BLaER1 (cell line): ENCODE measurements at regions not wholly inside any gene's neighbourhood (a gene's known extent, or its start where the extent isn't known, plus 50 kb on each side); places are given as distances from the start of the nearest gene placed in this dataset.

Experiments
- H3K27ac ChIP-seq: shearing (Covaris generic); formaldehyde crosslinking; 2 replicates; pipeline ENCODE4 v1.8.1; 2022
- H3K27me3 ChIP-seq: shearing (Covaris generic); formaldehyde crosslinking; 2 replicates; pipeline ENCODE4 v1.8.1; 2022
- H3K36me3 ChIP-seq: shearing (Covaris generic); formaldehyde crosslinking; 2 replicates; pipeline ENCODE4 v1.8.1; 2022
- H3K4me1 ChIP-seq: shearing (Covaris generic); formaldehyde crosslinking; 2 replicates; pipeline ENCODE4 v1.8.1; 2022
- H3K4me2 ChIP-seq: shearing (Covaris generic); formaldehyde crosslinking; 2 replicates; pipeline ENCODE4 v1.8.1; 2022
- H3K4me3 ChIP-seq: shearing (Covaris generic); formaldehyde crosslinking; 2 replicates; pipeline ENCODE4 v1.8.1; 2022
- H3K9ac ChIP-seq: shearing (Covaris generic); formaldehyde crosslinking; 2 replicates; pipeline ENCODE4 v1.8.1; 2022
- H3K9me3 ChIP-seq: shearing (Covaris generic); formaldehyde crosslinking; 2 replicates; pipeline ENCODE4 v1.8.1; 2022
- H4K20me1 ChIP-seq: shearing (Covaris generic); formaldehyde crosslinking; 2 replicates; pipeline ENCODE4 v1.8.1; 2022
- Cebpa-rat ChIP-seq: shearing (Covaris generic); IDR thresholded peaks from 2 replicates; pipeline ENCODE4 v1.8.1; 2022

GRCh38 chr13:111039735-111040134 is 75.4 kb upstream of the ARHGEF7 start:
- no peak for TF ChIP-seq Cebpa-rat
- no peak overlapping the region for H3K4me3 ChIP-seq
- H3K27me3 ChIP-seq, result no peaks in the 10 kb centered on the region
- peaks cover 29% of the 10 kb centered on the region for H3K4me1 ChIP-seq
- H3K27ac ChIP-seq, result no peak overlapping the region
- no peak overlapping the region for H3K9ac ChIP-seq
- no peaks in the 10 kb centered on the region for H4K20me1 ChIP-seq
- H3K9me3 ChIP-seq, result no peaks in the 10 kb centered on the region
- no peak overlapping the region for H3K4me2 ChIP-seq
- H3K36me3 ChIP-seq, result no peaks in the 10 kb centered on the region

DNA sequence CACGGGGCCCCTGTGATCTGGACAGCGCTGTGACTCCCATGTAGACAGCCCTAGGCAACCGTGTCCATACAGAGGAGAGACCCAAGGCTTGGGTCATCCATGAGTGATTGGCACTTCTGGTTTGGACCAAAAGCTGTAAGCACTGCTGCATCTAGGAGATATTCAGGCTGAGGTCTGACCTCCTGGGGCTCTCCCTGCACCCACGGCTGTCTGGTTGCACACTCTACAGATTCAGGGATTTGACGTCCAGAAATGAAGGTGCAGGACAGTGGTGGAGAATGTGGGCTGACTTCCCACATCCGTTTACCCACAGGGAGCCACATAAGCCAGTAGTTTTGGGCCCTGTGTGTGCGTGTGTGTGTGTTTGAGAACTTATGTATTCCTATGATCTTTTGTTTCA is 76.2 kb upstream of the ARHGEF7 start:
- no peaks in the 10 kb centered on the region for H4K20me1 ChIP-seq
- H3K27me3 ChIP-seq, result no peaks in the 10 kb centered on the region
- no peak overlapping the region for H3K4me2 ChIP-seq
- no peaks in the 10 kb centered on the region for H3K36me3 ChIP-seq
- no peak overlapping the region for H3K27ac ChIP-seq
- no peaks in the 10 kb centered on the region for H3K9me3 ChIP-seq
- H3K9ac ChIP-seq, result no peak overlapping the region
- no peak overlapping the region for H3K4me3 ChIP-seq
- H3K4me1 ChIP-seq, result peaks cover 21% of the 10 kb centered on the region
- TF ChIP-seq Cebpa-rat, result no peak

GRCh38 chr13:111037927-111038326 is 77.2 kb upstream of the ARHGEF7 start:
- H3K4me2 ChIP-seq, result no peak overlapping the region
- H3K36me3 ChIP-seq, result no peaks in the 10 kb centered on the region
- TF ChIP-seq Cebpa-rat, result no peak
- no peak overlapping the region for H3K27ac ChIP-seq
- H3K4me1 ChIP-seq, result peaks cover 11% of the 10 kb centered on the region
- no peaks in the 10 kb centered on the region for H4K20me1 ChIP-seq
- H3K27me3 ChIP-seq, result no peaks in the 10 kb centered on the region
- H3K9ac ChIP-seq, result no peak overlapping the region
- H3K9me3 ChIP-seq, result no peaks in the 10 kb centered on the region
- H3K4me3 ChIP-seq, result no peak overlapping the region

GRCh38 chr13:111036665-111037064 is 78.4 kb upstream of the ARHGEF7 start:
- Histone ChIP-seq H3K4me2 (no peak overlapping the region), H3K4me3 (no peak overlapping the region), H3K27ac (no peak overlapping the region), H3K9me3 (no peaks in the 10 kb centered on the region), H3K9ac (no peak overlapping the region), H3K36me3 (no peaks in the 10 kb centered on the region), H3K4me1 (peaks cover 8% of the 10 kb centered on the region; the same call in 1 of the 2 replicates), H4K20me1 (no peaks in the 10 kb centered on the region), H3K27me3 (no peaks in the 10 kb centered on the region)
- TF ChIP-seq Cebpa-rat, result no peak

DNA sequence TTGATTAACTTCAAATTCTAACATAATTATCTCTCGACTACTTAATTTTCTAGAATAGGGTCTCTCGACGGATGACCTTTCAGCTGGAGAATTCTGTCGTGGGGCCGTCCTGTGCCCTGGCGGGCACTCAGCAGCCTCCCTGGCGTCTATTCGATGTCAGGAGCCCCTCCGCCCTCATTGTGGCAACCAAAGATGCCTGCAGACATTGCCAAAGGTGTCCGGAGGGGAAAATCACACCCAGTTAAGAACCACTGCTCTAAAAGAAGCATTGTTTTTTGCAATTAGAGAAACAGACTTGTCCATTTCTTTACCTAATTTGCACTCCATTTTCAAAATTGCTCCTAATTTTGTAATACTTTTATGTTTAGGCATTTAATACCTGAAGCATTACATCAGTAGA is 79.2 kb upstream of the ARHGEF7 start:
- H3K9me3 ChIP-seq, result no peaks in the 10 kb centered on the region
- H3K27me3 ChIP-seq, result no peaks in the 10 kb centered on the region
- H3K36me3 ChIP-seq, result no peaks in the 10 kb centered on the region
- TF ChIP-seq Cebpa-rat, result no peak
- H4K20me1 ChIP-seq, result no peaks in the 10 kb centered on the region
- no peak overlapping the region for H3K27ac ChIP-seq
- H3K4me1 ChIP-seq, result peaks cover 8% of the 10 kb centered on the region; the same call in 1 of the 2 replicates
- no peak overlapping the region for H3K4me3 ChIP-seq
- H3K4me2 ChIP-seq, result no peak overlapping the region
- H3K9ac ChIP-seq, result no peak overlapping the region

GRCh38 chr13:111034811-111035210 is 80.3 kb upstream of the ARHGEF7 start:
- no peak overlapping the region for H3K4me3 ChIP-seq
- peaks cover 8% of the 10 kb centered on the region; the same call in 1 of the 2 replicates for H3K4me1 ChIP-seq
- H4K20me1 ChIP-seq, result no peaks in the 10 kb centered on the region
- H3K4me2 ChIP-seq, result no peak overlapping the region
- no peaks in the 10 kb centered on the region for H3K9me3 ChIP-seq
- no peaks in the 10 kb centered on the region for H3K36me3 ChIP-seq
- H3K27ac ChIP-seq, result no peak overlapping the region
- H3K9ac ChIP-seq, result no peak overlapping the region
- no peaks in the 10 kb centered on the region for H3K27me3 ChIP-seq
- TF ChIP-seq Cebpa-rat, result no peak

DNA sequence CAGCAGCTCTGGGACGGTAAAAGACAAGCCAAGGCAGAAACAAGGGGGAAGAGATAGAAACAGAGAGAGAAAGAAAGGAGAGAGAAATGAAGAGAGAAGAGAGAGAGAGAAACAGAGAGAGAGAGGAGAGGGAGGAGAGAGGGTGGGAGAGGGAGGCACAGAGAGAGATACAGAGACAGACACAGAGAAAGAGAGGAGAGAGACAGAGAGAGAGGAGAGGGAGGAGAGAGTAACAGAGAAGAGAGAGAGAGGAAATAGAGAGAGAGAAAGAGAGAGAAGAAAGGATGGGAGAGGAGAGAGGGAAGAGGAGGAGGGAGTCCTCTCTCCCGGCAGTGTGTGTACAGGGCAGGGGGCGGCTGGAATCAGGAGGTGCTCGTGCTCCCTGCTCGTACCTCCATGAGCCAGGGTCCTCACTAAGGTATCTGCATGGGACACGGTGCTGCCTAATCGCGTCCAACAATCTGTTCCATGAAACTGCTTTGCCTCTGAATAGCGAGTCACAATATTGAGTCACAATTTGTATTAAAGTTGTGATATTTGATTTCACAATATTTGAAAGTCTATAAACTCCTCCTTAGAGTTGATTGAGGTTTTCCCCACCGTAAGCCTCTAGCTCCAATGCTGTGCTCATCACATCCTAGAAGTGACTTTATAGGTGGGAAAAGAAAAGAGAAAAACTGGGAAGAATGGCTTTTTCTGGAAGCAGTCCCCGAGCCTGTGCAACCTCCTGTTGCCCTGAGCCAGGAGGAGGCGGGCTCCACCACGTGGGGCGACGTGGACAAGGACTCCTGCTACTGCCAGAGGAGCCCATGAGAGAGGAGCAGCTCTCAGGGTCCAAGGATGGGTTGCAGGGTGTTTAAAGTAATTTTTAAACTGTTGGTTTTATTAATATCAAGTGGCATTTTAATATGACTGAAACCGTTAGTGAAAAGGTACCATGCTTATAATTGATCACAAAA is 81.7 kb upstream of the ARHGEF7 start:
- Histone ChIP-seq H3K9ac (no peak overlapping the region), H3K27me3 (no peaks in the 10 kb centered on the region), H4K20me1 (no peaks in the 10 kb centered on the region), H3K9me3 (no peaks in the 10 kb centered on the region), H3K4me1 (peaks cover 8% of the 10 kb centered on the region; the same call in 1 of the 2 replicates), H3K36me3 (no peaks in the 10 kb centered on the region), H3K4me3 (no peak overlapping the region), H3K27ac (no peak overlapping the region), H3K4me2 (no peak overlapping the region)
- no peak for TF ChIP-seq Cebpa-rat

DNA sequence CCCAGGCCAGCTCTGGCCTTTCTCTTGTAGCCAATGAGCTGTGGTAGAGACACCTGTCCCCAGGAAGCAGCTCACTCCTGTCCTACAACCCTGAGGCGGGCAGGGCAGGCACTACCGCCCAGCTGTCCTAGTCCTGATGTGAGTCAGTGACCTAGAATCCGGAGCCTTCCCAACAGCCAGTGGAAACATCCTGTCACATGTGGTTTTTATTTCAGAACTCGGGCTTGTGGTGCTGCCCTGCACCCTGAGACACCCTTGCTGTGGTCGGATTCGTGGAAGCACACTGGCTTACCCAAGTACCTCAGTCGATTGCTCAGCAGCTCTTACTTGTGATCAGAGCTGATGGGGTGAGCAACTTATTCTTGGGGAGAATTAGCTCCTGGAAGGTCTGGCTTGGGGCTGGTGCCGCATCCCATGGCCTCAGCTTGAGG is 83.6 kb upstream of the ARHGEF7 start:
- Histone ChIP-seq H3K4me2 (peak overlapping the region; percentile 10; the same call in 1 of the 2 replicates), H3K27me3 (no peaks in the 10 kb centered on the region), H3K36me3 (no peaks in the 10 kb centered on the region), H3K27ac (no peak overlapping the region), H3K4me3 (no peak overlapping the region), H4K20me1 (no peaks in the 10 kb centered on the region), H3K9me3 (no peaks in the 10 kb centered on the region), H3K9ac (no peak overlapping the region), H3K4me1 (no peaks in the 10 kb centered on the region)
- TF ChIP-seq Cebpa-rat, result no peak

DNA sequence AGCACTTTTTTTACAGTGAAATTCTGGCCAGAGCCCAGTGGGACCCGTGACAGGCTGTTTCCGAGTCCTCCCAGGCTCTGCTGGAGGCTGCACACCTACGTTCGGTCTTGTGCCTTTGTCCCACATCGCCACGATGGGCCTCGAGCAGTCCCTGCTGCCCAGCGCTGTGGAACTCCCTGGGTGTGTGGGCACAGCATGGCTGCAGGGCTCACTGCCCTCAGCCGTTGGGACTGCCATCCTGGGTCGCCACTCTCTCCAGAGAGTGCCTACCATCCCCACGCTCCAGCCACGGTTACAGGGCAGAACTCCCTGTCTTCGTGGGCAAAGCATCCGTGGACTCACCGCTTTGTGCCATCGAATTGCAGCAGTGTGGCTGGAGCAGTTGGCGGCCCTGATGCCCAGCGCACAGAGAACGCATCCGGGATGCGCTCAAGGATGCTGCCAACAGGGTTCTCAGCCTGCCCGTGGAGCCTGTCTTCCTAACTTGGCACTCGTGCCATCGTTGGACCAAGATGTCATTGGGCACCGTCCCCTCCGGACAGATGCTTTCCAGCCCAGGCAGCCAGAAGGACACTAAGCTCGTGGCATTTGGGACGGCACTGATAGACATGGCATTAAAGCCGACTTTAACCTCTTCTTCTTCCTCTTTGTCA is 85.0 kb upstream of the ARHGEF7 start:
- no peak for TF ChIP-seq Cebpa-rat
- Histone ChIP-seq H3K9ac (no peak overlapping the region), H3K4me2 (no peak overlapping the region), H3K27ac (no peak overlapping the region), H3K4me3 (no peak overlapping the region), H3K36me3 (no peaks in the 10 kb centered on the region), H3K4me1 (no peaks in the 10 kb centered on the region), H3K9me3 (no peaks in the 10 kb centered on the region), H4K20me1 (no peaks in the 10 kb centered on the region), H3K27me3 (no peaks in the 10 kb centered on the region)
